Dedifferentiated amniotic fluid mesenchymal stem cell (primary cell): ENCODE measurements at regions not wholly inside any gene's neighbourhood (a gene's known extent, or its start where the extent isn't known, plus 50 kb on each side); places are given as distances from the start of the nearest gene placed in this dataset.

ENCODE experiments used
- DNase-seq: peaks from one replicate; pipeline ENCODE4 v3.0.0-alpha.2; 2016; ENCODE audit errors: extremely low spot score

- peak; percentile 34 for DNase-seq
Observed at GRCh38 chr17:45719335-45720071, 64.6 kb upstream of the CRHR1 start.

GRCh38 chr17:45720386-45720785 is 63.7 kb upstream of the CRHR1 start:
- no peak for DNase-seq

GRCh38 chr17:45722161-45722560 is 62.0 kb upstream of the CRHR1 start:
- no peak for DNase-seq

GRCh38 chr17:45729294-45729907 is 54.7 kb upstream of the CRHR1 start:
- no peak for DNase-seq

GRCh38 chr17:45730192-45730591 is 53.9 kb upstream of the CRHR1 start:
- no peak for DNase-seq

GRCh38 chr17:45731459-45731858 is 52.7 kb upstream of the CRHR1 start:
- DNase-seq = no peak

GRCh38 chr17:45732926-45733505 is 51.1 kb upstream of the CRHR1 start:
- DNase-seq = no peak

GRCh38 chr17:45733781-45734180 is 50.3 kb upstream of the CRHR1 start:
- no peak for DNase-seq
